K562 (cell line): ENCODE measurements at regions not wholly inside any gene's neighbourhood (a gene's known extent, or its start where the extent isn't known, plus 50 kb on each side); places are given as distances from the start of the nearest gene placed in this dataset.
A peak's percentile ranks its signal among the peaks of the same experiment; 100 is the strongest.

Source experiments
- ARID3B ChIP-seq: fragments of 250-450 bp; sonication (Bioruptor Pico); IDR thresholded peaks from 2 replicates; pipeline ENCODE4 v1.4.0; 2020; ENCODE audit warnings: borderline replicate concordance
- BHLHE40 ChIP-seq: IDR thresholded peaks from 2 replicates; pipeline ENCODE4 v1.6.1; 2011; ENCODE audit warnings: low read length, improper control_type of control experiment
- BRCA1 ChIP-seq, 2 experiments: fragments of 450-650 bp in 1 of 2; sonication (generic) in 1 of 2; formaldehyde crosslinking in 1 of 2; IDR thresholded peaks; 2 replicates each; pipeline versions ENCODE4 v1.5.0 to v1.6.1; 2017 to 2020; ENCODE audit warnings: mild to moderate bottlenecking in 1 of 2, missing genetic modification reagents in 1 of 2
- CEBPZ ChIP-seq: fragments of 150-350 bp; IDR thresholded peaks from 2 replicates; pipeline ENCODE4 v1.6.1; 2014; ENCODE audit warnings: low read depth, mild to moderate bottlenecking, low read length, borderline replicate concordance
- ETV5 ChIP-seq: sonication (generic); formaldehyde crosslinking; IDR thresholded peaks from 2 replicates; pipeline ENCODE4 v1.4.0; 2020; ENCODE audit warnings: low read depth, mild to moderate bottlenecking, missing genetic modification reagents
- KDM1A ChIP-seq, 2 experiments: fragments of 450-650 bp; IDR thresholded peaks; 2 replicates each; pipeline ENCODE4 v1.6.1; 2016; ENCODE audit warnings: mild to moderate bottlenecking in 2 of 2
- PTTG1 ChIP-seq: fragments of 450-650 bp; IDR thresholded peaks from 2 replicates; pipeline ENCODE4 v1.6.1; 2016; ENCODE audit warnings: low read depth, mild to moderate bottlenecking, missing genetic modification characterization, missing compliant biosample characterization
- PURB ChIP-seq: sonication (generic); formaldehyde crosslinking; IDR thresholded peaks from 2 replicates; pipeline ENCODE4 v1.9.0; 2021; ENCODE audit warnings: low read depth, mild to moderate bottlenecking, missing genetic modification reagents
- SMARCA4 ChIP-seq: fragments of 450-650 bp; IDR thresholded peaks from 2 replicates; pipeline ENCODE4 v1.6.1; 2016
- SUPT5H ChIP-seq: fragments of 450-650 bp; IDR thresholded peaks from 2 replicates; pipeline ENCODE4 v1.6.1; 2016
- TSC22D4 ChIP-seq: fragments of 450-650 bp; IDR thresholded peaks from 2 replicates; pipeline ENCODE4 v1.6.1; 2016; ENCODE audit warnings: missing genetic modification characterization, missing biosample characterization, control low read depth
- YY1 ChIP-seq, 3 experiments: IDR thresholded peaks; 2 replicates each; pipeline ENCODE4 v1.6.1; 2011; ENCODE audit warnings: low read length in 2 of 3, mild to moderate bottlenecking in 2 of 3, moderate library complexity in 2 of 3, borderline replicate concordance in 1 of 3, control low read depth in 1 of 3, low read depth in 1 of 3; ENCODE audit not compliant: insufficient read depth in 3 of 3, insufficient replicate concordance in 2 of 3, control insufficient read depth in 1 of 3, insufficient read length in 1 of 3; ENCODE audit errors: extremely low read depth in 1 of 3
- ZKSCAN3 ChIP-seq: fragments of 250-450 bp; sonication (Bioruptor Pico); IDR thresholded peaks from 2 replicates; pipeline ENCODE4 v1.4.0; 2020
- ZNF134 ChIP-seq: fragments of 250-450 bp; sonication (Bioruptor Pico); conservative IDR thresholded peaks from 2 replicates; pipeline ENCODE4 v1.4.0; 2020
- ZNF217 ChIP-seq: sonication (generic); formaldehyde crosslinking; IDR thresholded peaks from 2 replicates; pipeline ENCODE4 v1.8.0; 2022; ENCODE audit warnings: mild to moderate bottlenecking, missing genetic modification reagents
- ZNF512 ChIP-seq: IDR thresholded peaks from 2 replicates; pipeline ENCODE4 v1.6.1; 2016; ENCODE audit warnings: missing genetic modification characterization, missing compliant biosample characterization
- ZNF57 ChIP-seq: fragments of 450-650 bp; formaldehyde crosslinking; IDR thresholded peaks from 2 replicates; pipeline ENCODE4 v1.4.0; 2020; ENCODE audit warnings: mild to moderate bottlenecking, moderate library complexity
- ZNF584 ChIP-seq: fragments of 200-800 bp; sonication (Bioruptor generic); IDR thresholded peaks from 2 replicates; pipeline ENCODE4 v1.6.1; 2016; ENCODE audit warnings: low read depth, mild to moderate bottlenecking, missing genetic modification characterization, missing compliant biosample characterization
- ZNF644 ChIP-seq: fragments of 200-800 bp; sonication (Bioruptor generic); IDR thresholded peaks from 2 replicates; pipeline ENCODE4 v1.6.1; 2016; ENCODE audit warnings: low read depth, missing genetic modification characterization, missing compliant biosample characterization
- ZNF764 ChIP-seq: fragments of 250-450 bp; sonication (Bioruptor Pico); IDR thresholded peaks from 2 replicates; pipeline ENCODE4 v1.4.0; 2020; ENCODE audit warnings: low read depth, mild to moderate bottlenecking, moderate library complexity
- TF ChIP-seq, protein P1 (sequence below): IDR thresholded peaks from 3 replicates; pipeline ENCODE4 v1.6.1; 2011; ENCODE audit warnings: borderline replicate concordance, mild to moderate bottlenecking; ENCODE audit not compliant: insufficient read length, insufficient read depth

DNA sequence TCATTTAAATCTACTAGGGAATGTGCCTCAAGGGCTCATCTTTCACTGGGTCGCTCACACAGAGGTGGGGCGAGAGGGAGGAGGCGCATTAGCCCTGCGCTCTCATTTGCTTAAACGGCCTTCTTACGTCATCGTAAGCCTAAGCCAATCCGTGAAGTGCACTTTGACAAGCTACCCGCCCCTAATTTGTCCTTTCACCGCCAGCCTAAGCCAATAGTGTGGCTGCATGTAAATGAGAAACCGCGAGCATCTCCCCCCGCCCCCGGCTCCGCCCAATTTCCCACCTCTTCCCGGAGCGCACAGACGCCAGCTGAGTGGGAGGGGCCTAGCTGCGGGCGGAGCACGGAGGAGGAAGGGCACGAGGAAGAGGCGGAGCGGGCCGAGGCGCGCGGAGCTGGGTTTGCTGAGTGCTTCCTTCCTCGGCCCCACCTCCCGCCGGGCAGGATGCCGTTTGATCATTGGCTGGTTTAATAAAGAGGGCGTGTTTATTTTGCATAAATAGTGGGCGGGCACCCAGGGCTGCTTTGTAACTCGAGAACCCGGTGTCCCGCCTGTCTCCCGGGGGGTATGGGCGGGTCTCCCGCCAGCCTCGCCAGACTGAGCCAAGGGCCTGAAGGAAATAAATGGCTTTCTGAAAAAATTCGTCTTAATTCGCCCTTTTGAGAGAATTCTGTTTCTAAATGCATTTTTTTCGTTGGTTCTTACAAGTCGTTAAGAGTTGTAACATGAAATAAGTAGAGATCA is 289.6 kb upstream of the NFE2L3 start (continued):
- TF ChIP-seq ZNF217 (CRISPR knock-in tag) (no peak), ARID3B (CRISPR knock-in tag) (no peak), PTTG1 (tag) (no peak), PURB (CRISPR knock-in tag) (no peak), ZNF512 (tag) (no peak), BRCA1 (IDR thresholded peaks at IDR 0.05) (no peak), BRCA1 (CRISPR knock-in tag; IDR thresholded peaks at IDR 0.05) (no peak), ZNF57 (no peak), ETV5 (CRISPR knock-in tag) (no peak), ZNF584 (CRISPR knock-in tag) (no peak), TSC22D4 (tag) (no peak), SUPT5H (peak; percentile 77), CEBPZ (no peak), ZNF644 (tag) (no peak; the same call in 1 of the 2 replicates), ZNF134 (CRISPR knock-in tag) (no peak), ZNF764 (CRISPR knock-in tag) (no peak), BHLHE40 (peak; percentile 81), YY1 (IDR thresholded peaks at IDR 0.05; ENCODE audit: borderline replicate concordance in 1 of 3, control insufficient read depth in 1 of 3, extremely low read depth in 1 of 3, insufficient read depth in 3 of 3, insufficient read length in 1 of 3, insufficient replicate concordance in 2 of 3, low read depth in 1 of 3, low read length in 2 of 3) (peak in 1 of 3 experiments; percentile 66), SMARCA4 (no peak; the same call in 1 of the 2 replicates), KDM1A (IDR thresholded peaks at IDR 0.05) (no peak), ZKSCAN3 (no peak)
- TF ChIP-seq, protein P1, sequence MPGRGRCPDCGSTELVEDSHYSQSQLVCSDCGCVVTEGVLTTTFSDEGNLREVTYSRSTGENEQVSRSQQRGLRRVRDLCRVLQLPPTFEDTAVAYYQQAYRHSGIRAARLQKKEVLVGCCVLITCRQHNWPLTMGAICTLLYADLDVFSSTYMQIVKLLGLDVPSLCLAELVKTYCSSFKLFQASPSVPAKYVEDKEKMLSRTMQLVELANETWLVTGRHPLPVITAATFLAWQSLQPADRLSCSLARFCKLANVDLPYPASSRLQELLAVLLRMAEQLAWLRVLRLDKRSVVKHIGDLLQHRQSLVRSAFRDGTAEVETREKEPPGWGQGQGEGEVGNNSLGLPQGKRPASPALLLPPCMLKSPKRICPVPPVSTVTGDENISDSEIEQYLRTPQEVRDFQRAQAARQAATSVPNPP: no peak
